ENCODE measurements at regions not wholly inside any gene's neighbourhood (a gene's known extent, or its start where the extent isn't known, plus 50 kb on each side); places are given as distances from the start of the nearest gene placed in this dataset.

DNA sequence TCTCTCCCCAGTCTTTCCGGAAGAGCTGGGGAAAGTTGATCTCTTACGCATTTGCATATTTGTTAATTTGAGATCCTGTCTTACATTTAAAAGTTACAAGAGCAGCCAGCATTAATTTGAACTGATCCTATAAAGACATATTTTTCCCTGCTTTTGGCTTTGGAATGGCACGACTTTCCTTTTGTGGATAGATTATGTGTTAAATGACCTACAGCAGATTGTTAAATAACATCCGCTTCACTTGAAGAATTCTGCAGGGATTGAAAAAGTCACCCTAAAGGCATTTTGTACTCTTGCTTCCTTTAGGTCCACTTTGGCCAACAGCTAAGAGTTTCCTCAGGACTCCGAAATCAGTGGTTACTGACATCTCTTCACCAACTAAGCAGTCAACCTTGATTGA is 334.0 kb downstream of the TBC1D4 start:
- Histone ChIP-seq H2AFZ (ENCODE audit: low read depth) (no peak overlapping the region), H3K27ac (ENCODE audit: low read depth in 2 of 2, low read length in 1 of 2) (no peak overlapping the region), H3K4me2 (no peak overlapping the region), H3F3A (replicated peaks; ENCODE audit: insufficient read depth) (no peaks in the 10 kb centered on the region), H3K4me1 (ENCODE audit: control insufficient read depth in 1 of 2, insufficient read depth in 2 of 2, low read depth in 1 of 2, low read length in 1 of 2) (no peaks in the 10 kb centered on the region), H3K9ac (no peak overlapping the region), H4K20me1 (ENCODE audit: insufficient read depth) (no peaks in the 10 kb centered on the region), H3K9me3 (no peaks in the 10 kb centered on the region), H3K9me2 (no peaks in the 10 kb centered on the region), H3K4me3 (ENCODE audit: low read depth in 2 of 2, low read length in 1 of 2) (no peak overlapping the region), H3K36me3 (replicated peaks in 1 of 2; ENCODE audit: control insufficient read depth in 1 of 2, insufficient read depth in 2 of 2, low read length in 1 of 2) (no peaks in the 10 kb centered on the region), H3K79me2 (ENCODE audit: insufficient read depth) (no peaks in the 10 kb centered on the region), H3K27me3 (ENCODE audit: insufficient read depth) (no peaks in the 10 kb centered on the region; the same call in 1 of the 2 replicates)
- CTCF ChIA-PET, result no interaction called here
- DNase-seq, result no peak
- WGBS (ENCODE audit: low lambda C conversion rate), result 61% methylated on average over 5 of the region's 5 CpGs
- TF ChIP-seq JUND (IDR thresholded peaks at IDR 0.05), result no peak
- no peak for TF ChIP-seq NRF1 (IDR thresholded peaks at IDR 0.05; ENCODE audit: low read depth, low read length)
- TF ChIP-seq MXI1 (IDR thresholded peaks at IDR 0.05; ENCODE audit: low read depth, low read length), result no peak
- no peak for TF ChIP-seq FOXM1 (IDR thresholded peaks at IDR 0.05; ENCODE audit: low read depth)
- no peak for TF ChIP-seq CHD2 (IDR thresholded peaks at IDR 0.05; ENCODE audit: low read length, partially characterized antibody)
- TF ChIP-seq EP300 (IDR thresholded peaks at IDR 0.05; ENCODE audit: borderline replicate concordance in 1 of 2, low read depth in 1 of 2, low read length in 1 of 2), result no peak
- TF ChIP-seq FOXJ3 (CRISPR knock-in tag; IDR thresholded peaks at IDR 0.05), result no peak
- TF ChIP-seq, protein P1, sequence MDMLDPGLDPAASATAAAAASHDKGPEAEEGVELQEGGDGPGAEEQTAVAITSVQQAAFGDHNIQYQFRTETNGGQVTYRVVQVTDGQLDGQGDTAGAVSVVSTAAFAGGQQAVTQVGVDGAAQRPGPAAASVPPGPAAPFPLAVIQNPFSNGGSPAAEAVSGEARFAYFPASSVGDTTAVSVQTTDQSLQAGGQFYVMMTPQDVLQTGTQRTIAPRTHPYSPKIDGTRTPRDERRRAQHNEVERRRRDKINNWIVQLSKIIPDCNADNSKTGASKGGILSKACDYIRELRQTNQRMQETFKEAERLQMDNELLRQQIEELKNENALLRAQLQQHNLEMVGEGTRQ (IDR thresholded peaks at IDR 0.05; ENCODE audit: borderline replicate concordance, low read depth, low read length), result no peak
- no peak for TF ChIP-seq RXRA (IDR thresholded peaks at IDR 0.05; ENCODE audit: borderline replicate concordance, low read depth)
- TF ChIP-seq, protein P2, sequence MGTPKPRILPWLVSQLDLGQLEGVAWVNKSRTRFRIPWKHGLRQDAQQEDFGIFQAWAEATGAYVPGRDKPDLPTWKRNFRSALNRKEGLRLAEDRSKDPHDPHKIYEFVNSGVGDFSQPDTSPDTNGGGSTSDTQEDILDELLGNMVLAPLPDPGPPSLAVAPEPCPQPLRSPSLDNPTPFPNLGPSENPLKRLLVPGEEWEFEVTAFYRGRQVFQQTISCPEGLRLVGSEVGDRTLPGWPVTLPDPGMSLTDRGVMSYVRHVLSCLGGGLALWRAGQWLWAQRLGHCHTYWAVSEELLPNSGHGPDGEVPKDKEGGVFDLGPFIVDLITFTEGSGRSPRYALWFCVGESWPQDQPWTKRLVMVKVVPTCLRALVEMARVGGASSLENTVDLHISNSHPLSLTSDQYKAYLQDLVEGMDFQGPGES (IDR thresholded peaks at IDR 0.05; ENCODE audit: low read depth, low read length), result no peak
- TF ChIP-seq RCOR1 (IDR thresholded peaks at IDR 0.05; ENCODE audit: low read length), result no peak
- POLR2A ChIA-PET, result no interaction called here

DNA sequence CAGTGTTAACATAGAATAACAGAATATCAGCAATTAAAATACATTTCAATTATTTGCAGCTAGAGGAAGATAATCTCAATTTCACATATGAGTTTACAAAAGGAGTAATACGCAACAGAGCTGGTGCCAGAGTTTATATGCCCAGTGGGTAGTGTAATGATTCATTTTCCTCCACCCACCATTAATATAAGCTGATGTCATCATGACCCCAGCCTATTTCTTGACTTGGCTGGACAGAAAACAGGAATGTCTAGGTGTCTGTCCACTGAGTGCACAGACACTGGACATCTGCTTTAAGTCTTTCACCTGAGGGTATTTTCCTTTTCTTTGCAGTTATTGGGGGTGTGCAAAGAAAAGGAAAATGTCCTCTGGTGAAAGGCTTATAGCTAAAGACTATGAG is 335.5 kb downstream of the TBC1D4 start:
- TF ChIP-seq EZH2phosphoT487 (IDR thresholded peaks at IDR 0.05; ENCODE audit: borderline replicate concordance, low read depth), result no peak
- no peak for TF ChIP-seq FOSL2 (IDR thresholded peaks at IDR 0.05; ENCODE audit: borderline replicate concordance, low read depth)
- TF ChIP-seq, protein P3, sequence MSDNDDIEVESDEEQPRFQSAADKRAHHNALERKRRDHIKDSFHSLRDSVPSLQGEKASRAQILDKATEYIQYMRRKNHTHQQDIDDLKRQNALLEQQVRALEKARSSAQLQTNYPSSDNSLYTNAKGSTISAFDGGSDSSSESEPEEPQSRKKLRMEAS (IDR thresholded peaks at IDR 0.05; ENCODE audit: low read depth), result no peak
- TF ChIP-seq RFX5 (IDR thresholded peaks at IDR 0.05; ENCODE audit: low read length), result no peak
- TF ChIP-seq CHD2 (IDR thresholded peaks at IDR 0.05; ENCODE audit: low read length, partially characterized antibody), result no peak
- TF ChIP-seq, protein P2 (IDR thresholded peaks at IDR 0.05; ENCODE audit: low read depth, low read length), result no peak
- TF ChIP-seq, protein P4, sequence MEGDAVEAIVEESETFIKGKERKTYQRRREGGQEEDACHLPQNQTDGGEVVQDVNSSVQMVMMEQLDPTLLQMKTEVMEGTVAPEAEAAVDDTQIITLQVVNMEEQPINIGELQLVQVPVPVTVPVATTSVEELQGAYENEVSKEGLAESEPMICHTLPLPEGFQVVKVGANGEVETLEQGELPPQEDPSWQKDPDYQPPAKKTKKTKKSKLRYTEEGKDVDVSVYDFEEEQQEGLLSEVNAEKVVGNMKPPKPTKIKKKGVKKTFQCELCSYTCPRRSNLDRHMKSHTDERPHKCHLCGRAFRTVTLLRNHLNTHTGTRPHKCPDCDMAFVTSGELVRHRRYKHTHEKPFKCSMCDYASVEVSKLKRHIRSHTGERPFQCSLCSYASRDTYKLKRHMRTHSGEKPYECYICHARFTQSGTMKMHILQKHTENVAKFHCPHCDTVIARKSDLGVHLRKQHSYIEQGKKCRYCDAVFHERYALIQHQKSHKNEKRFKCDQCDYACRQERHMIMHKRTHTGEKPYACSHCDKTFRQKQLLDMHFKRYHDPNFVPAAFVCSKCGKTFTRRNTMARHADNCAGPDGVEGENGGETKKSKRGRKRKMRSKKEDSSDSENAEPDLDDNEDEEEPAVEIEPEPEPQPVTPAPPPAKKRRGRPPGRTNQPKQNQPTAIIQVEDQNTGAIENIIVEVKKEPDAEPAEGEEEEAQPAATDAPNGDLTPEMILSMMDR (IDR thresholded peaks at IDR 0.05), result no peak
- TF ChIP-seq, protein P5, sequence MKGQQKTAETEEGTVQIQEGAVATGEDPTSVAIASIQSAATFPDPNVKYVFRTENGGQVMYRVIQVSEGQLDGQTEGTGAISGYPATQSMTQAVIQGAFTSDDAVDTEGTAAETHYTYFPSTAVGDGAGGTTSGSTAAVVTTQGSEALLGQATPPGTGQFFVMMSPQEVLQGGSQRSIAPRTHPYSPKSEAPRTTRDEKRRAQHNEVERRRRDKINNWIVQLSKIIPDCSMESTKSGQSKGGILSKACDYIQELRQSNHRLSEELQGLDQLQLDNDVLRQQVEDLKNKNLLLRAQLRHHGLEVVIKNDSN (IDR thresholded peaks at IDR 0.05; ENCODE audit: borderline replicate concordance, low read depth), result no peak
- TF ChIP-seq TCF12 (IDR thresholded peaks at IDR 0.05), result no peak
- no peak for TF ChIP-seq MEF2A (IDR thresholded peaks at IDR 0.05; ENCODE audit: borderline replicate concordance, low read depth)
- TF ChIP-seq, protein P6, sequence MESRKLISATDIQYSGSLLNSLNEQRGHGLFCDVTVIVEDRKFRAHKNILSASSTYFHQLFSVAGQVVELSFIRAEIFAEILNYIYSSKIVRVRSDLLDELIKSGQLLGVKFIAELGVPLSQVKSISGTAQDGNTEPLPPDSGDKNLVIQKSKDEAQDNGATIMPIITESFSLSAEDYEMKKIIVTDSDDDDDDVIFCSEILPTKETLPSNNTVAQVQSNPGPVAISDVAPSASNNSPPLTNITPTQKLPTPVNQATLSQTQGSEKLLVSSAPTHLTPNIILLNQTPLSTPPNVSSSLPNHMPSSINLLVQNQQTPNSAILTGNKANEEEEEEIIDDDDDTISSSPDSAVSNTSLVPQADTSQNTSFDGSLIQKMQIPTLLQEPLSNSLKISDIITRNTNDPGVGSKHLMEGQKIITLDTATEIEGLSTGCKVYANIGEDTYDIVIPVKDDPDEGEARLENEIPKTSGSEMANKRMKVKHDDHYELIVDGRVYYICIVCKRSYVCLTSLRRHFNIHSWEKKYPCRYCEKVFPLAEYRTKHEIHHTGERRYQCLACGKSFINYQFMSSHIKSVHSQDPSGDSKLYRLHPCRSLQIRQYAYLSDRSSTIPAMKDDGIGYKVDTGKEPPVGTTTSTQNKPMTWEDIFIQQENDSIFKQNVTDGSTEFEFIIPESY (IDR thresholded peaks at IDR 0.05; ENCODE audit: borderline replicate concordance, low read depth), result no peak
- CTCF ChIA-PET, result no interaction called here
- no peak overlapping the region for H3K4me3 ChIP-seq (ENCODE audit: low read depth in 2 of 2, low read length in 1 of 2)
- WGBS (ENCODE audit: low lambda C conversion rate), result 88% methylated on average over 1 of the region's 1 CpG
- no peaks in the 10 kb centered on the region for H3K36me3 ChIP-seq (replicated peaks in 1 of 2; ENCODE audit: control insufficient read depth in 1 of 2, insufficient read depth in 2 of 2, low read length in 1 of 2)
- H4K20me1 ChIP-seq (ENCODE audit: insufficient read depth), result no peaks in the 10 kb centered on the region
- H3F3A ChIP-seq (replicated peaks; ENCODE audit: insufficient read depth), result no peaks in the 10 kb centered on the region
- H3K9ac ChIP-seq, result no peak overlapping the region
- no peak overlapping the region for H2AFZ ChIP-seq (ENCODE audit: low read depth)
- no peaks in the 10 kb centered on the region; the same call in 1 of the 2 replicates for H3K27me3 ChIP-seq (ENCODE audit: insufficient read depth)
- no peaks in the 10 kb centered on the region for H3K79me2 ChIP-seq (ENCODE audit: insufficient read depth)
- POLR2A ChIA-PET, result no interaction called here
- H3K9me2 ChIP-seq, result no peaks in the 10 kb centered on the region
- H3K4me1 ChIP-seq (ENCODE audit: control insufficient read depth in 1 of 2, insufficient read depth in 2 of 2, low read depth in 1 of 2, low read length in 1 of 2), result no peaks in the 10 kb centered on the region
- H3K27ac ChIP-seq (ENCODE audit: low read depth in 2 of 2, low read length in 1 of 2), result no peak overlapping the region
- H3K9me3 ChIP-seq, result no peaks in the 10 kb centered on the region
- DNase-seq, result no peak
- no peak overlapping the region for H3K4me2 ChIP-seq
